ENCODE measurements at regions not wholly inside any gene's neighbourhood (a gene's known extent, or its start where the extent isn't known, plus 50 kb on each side); places are given as distances from the start of the nearest gene placed in this dataset.

GRCh38 chr15:88389120-88389519 is 78.1 kb downstream of the MRPL46 start:
- TF ChIP-seq CTCF (IDR thresholded peaks at IDR 0.05) (no peak), POLR2A (IDR thresholded peaks at IDR 0.05) (no peak), EP300 (IDR thresholded peaks at IDR 0.05) (no peak)
